Keratinocyte (primary cell): ENCODE measurements at regions not wholly inside any gene's neighbourhood (a gene's known extent, or its start where the extent isn't known, plus 50 kb on each side); places are given as distances from the start of the nearest gene placed in this dataset.

ENCODE experiments used
- EZH2 ChIP-seq: IDR thresholded peaks from one replicate; pipeline ENCODE4 v1.6.1; 2012; ENCODE audit warnings: inconsistent platforms, mild to moderate bottlenecking, low read length, moderate library complexity
- TF ChIP-seq, protein P1 (sequence below), 3 experiments: IDR thresholded peaks in 1 of 3; conservative IDR thresholded peaks in 1 of 3; optimal IDR thresholded peaks in 1 of 3; 2 replicates in 2 of 3; 3 replicates in 1 of 3; pipeline versions ENCODE3 to v1.5.1; 2011; ENCODE audit warnings: low read length in 3 of 3, mild to moderate bottlenecking in 3 of 3, moderate library complexity in 2 of 3, control low read depth in 1 of 3, inconsistent platforms in 1 of 3; ENCODE audit not compliant: insufficient read depth in 2 of 3; ENCODE audit errors: extremely low read depth in 1 of 3

- no peak for TF ChIP-seq EZH2
- TF ChIP-seq, protein P1, sequence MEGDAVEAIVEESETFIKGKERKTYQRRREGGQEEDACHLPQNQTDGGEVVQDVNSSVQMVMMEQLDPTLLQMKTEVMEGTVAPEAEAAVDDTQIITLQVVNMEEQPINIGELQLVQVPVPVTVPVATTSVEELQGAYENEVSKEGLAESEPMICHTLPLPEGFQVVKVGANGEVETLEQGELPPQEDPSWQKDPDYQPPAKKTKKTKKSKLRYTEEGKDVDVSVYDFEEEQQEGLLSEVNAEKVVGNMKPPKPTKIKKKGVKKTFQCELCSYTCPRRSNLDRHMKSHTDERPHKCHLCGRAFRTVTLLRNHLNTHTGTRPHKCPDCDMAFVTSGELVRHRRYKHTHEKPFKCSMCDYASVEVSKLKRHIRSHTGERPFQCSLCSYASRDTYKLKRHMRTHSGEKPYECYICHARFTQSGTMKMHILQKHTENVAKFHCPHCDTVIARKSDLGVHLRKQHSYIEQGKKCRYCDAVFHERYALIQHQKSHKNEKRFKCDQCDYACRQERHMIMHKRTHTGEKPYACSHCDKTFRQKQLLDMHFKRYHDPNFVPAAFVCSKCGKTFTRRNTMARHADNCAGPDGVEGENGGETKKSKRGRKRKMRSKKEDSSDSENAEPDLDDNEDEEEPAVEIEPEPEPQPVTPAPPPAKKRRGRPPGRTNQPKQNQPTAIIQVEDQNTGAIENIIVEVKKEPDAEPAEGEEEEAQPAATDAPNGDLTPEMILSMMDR (optimal IDR thresholded peaks at IDR 0.05 in 1 of 3, IDR thresholded peaks at IDR 0.05 in 1 of 3, conservative IDR thresholded peaks at IDR 0.05 in 1 of 3; ENCODE audit: extremely low read depth in 1 of 3, insufficient read depth in 2 of 3, low read length in 3 of 3): no peak
These were observed 452.8 kb downstream of the RFPL4B start for GRCh38 chr6:112799889-112800288.
